WI38 (cell line): ENCODE measurements at regions not wholly inside any gene's neighbourhood (a gene's known extent, or its start where the extent isn't known, plus 50 kb on each side); places are given as distances from the start of the nearest gene placed in this dataset.
"Not testable (repeated sequence)": the region's sequence is repeated elsewhere in the genome, so short reads cannot be mapped to it uniquely, and the experiment has no call there.

Experiments
- H3K4me3 ChIP-seq: 2 replicates; pipeline ENCODE4 v1.5.1; 2011; ENCODE audit warnings: low read depth, mild to moderate bottlenecking, control low read depth, low read length
- CTCF ChIP-seq: IDR thresholded peaks from 2 replicates; pipeline ENCODE4 v1.5.1; 2012; ENCODE audit warnings: low read depth, mild to moderate bottlenecking, control low read depth, low read length

- no peak overlapping the region for H3K4me3 ChIP-seq
- TF ChIP-seq CTCF: no peak
Observed at GRCh38 chr4:14343961-14344360, 658.3 kb upstream of the CPEB2 start.

- no peak overlapping the region for H3K4me3 ChIP-seq
- TF ChIP-seq CTCF: no peak
Observed at GRCh38 chr4:14345356-14345775, 656.9 kb upstream of the CPEB2 start.

GRCh38 chr4:14347526-14347925 lies 654.8 kb upstream of the CPEB2 start:
- no peak overlapping the region for H3K4me3 ChIP-seq
- TF ChIP-seq CTCF: no peak

- TF ChIP-seq CTCF: no peak
- no peak overlapping the region for H3K4me3 ChIP-seq
Observed at GRCh38 chr4:14348506-14348905, 653.8 kb upstream of the CPEB2 start.

- H3K4me3 ChIP-seq: not testable (repeated sequence)
Observed at GRCh38 chr4:14358544-14359160, 643.6 kb upstream of the CPEB2 start.

- TF ChIP-seq CTCF: no peak
- H3K4me3 ChIP-seq: no peak overlapping the region
Observed at GRCh38 chr4:14359991-14360390, 642.3 kb upstream of the CPEB2 start.

- no peak for TF ChIP-seq CTCF
- no peak overlapping the region for H3K4me3 ChIP-seq
Observed at GRCh38 chr4:14361084-14361483, 641.2 kb upstream of the CPEB2 start.

- no peak overlapping the region for H3K4me3 ChIP-seq
- no peak for TF ChIP-seq CTCF
Observed at GRCh38 chr4:14362385-14362784, 639.9 kb upstream of the CPEB2 start.
